IMR-90 (cell line): ENCODE measurements at regions not wholly inside any gene's neighbourhood (a gene's known extent, or its start where the extent isn't known, plus 50 kb on each side); places are given as distances from the start of the nearest gene placed in this dataset.

Experiments
- ATAC-seq: fragments of 200-7000 bp; cut with Tn5 transposase; 2 replicates; pipeline ENCODE4 v1.9.1; 2020; ENCODE audit warnings: low read depth, mild to moderate bottlenecking, moderate library complexity
- BruUV-seq: library from RNA; stranded (reverse); fragments of 400-500 nt; replicated peaks from 2 replicates; lab custom pipeline; 2021; lab: Mats Ljungman, UMichigan
- CTCF ChIA-PET: fragments of 300-600 bp; formaldehyde crosslinking; extraction: SDS; loops from one replicate; lab custom pipeline; 2021; ENCODE audit warnings: antibody characterized with exemption; lab: Yijun Ruan, JAX
- POLR2A ChIA-PET: fragments of 300-600 bp; sonication (Branson Sonifier 250); formaldehyde crosslinking; loops from one replicate; lab custom pipeline; 2022; ENCODE audit warnings: antibody characterized with exemption; ENCODE audit not compliant: unreplicated experiment; lab: Charles Lee
- DNase-seq: peaks from one replicate; pipeline ENCODE4 v3.0.0; 2013
- H2AFZ ChIP-seq: replicated peaks from 2 replicates; pipeline ENCODE3; 2013; ENCODE audit warnings: low read length, mild to moderate bottlenecking; ENCODE audit not compliant: poor library complexity
- H2AK5ac ChIP-seq: 2 replicates; pipeline ENCODE4 v1.6.1; 2013; ENCODE audit warnings: low read depth, low read length, inconsistent platforms
- H2AK9ac ChIP-seq: replicated peaks from 2 replicates; pipeline ENCODE3; 2013; ENCODE audit warnings: mild to moderate bottlenecking, low read depth, low read length, moderate library complexity; ENCODE audit not compliant: poor library complexity
- H2BK120ac ChIP-seq: 2 replicates; pipeline ENCODE4 v1.6.1; 2013; ENCODE audit warnings: low read depth, low read length, inconsistent platforms
- H2BK15ac ChIP-seq: 3 replicates; pipeline ENCODE4 v1.6.1; 2013; ENCODE audit warnings: low read depth, low read length, inconsistent platforms
- H2BK20ac ChIP-seq: 2 replicates; pipeline ENCODE4 v1.6.1; 2013; ENCODE audit warnings: low read depth, mild to moderate bottlenecking, inconsistent platforms, low read length, moderate library complexity
- H2BK5ac ChIP-seq: 2 replicates; pipeline ENCODE4 v1.6.1; 2013; ENCODE audit warnings: mild to moderate bottlenecking, low read depth, low read length, inconsistent platforms; ENCODE audit not compliant: poor library complexity, severe bottlenecking
- H3K14ac ChIP-seq: replicated peaks from 2 replicates; pipeline ENCODE4 v1.6.1; 2013; ENCODE audit warnings: low read depth, low read length, inconsistent platforms
- H3K18ac ChIP-seq: 2 replicates; pipeline ENCODE4 v1.6.1; 2013; ENCODE audit warnings: low read depth, low read length, control low read depth
- H3K23ac ChIP-seq: 2 replicates; pipeline ENCODE4 v1.6.1; 2013; ENCODE audit warnings: low read depth, low read length, inconsistent platforms
- H3K27ac ChIP-seq: 2 replicates; pipeline ENCODE4 v1.5.1; 2013; ENCODE audit warnings: mild to moderate bottlenecking, control low read depth, low read length; ENCODE audit not compliant: insufficient read depth
- H3K27me3 ChIP-seq: 2 replicates; pipeline ENCODE4 v1.6.1; 2013; ENCODE audit warnings: low read length; ENCODE audit not compliant: control insufficient read depth, insufficient read depth
- H3K36me3 ChIP-seq: 2 replicates; pipeline ENCODE4 v1.6.1; 2013; ENCODE audit warnings: low read length, mixed read lengths; ENCODE audit not compliant: control insufficient read depth, insufficient read depth
- H3K4ac ChIP-seq: 2 replicates; pipeline ENCODE4 v1.6.1; 2013; ENCODE audit warnings: low read depth, low read length, inconsistent platforms
- H3K4me1 ChIP-seq: 2 replicates; pipeline ENCODE4 v1.6.1; 2013; ENCODE audit warnings: low read length, mixed read lengths; ENCODE audit not compliant: control insufficient read depth, insufficient read depth
- H3K4me2 ChIP-seq: 2 replicates; pipeline ENCODE4 v1.6.1; 2013; ENCODE audit warnings: low read depth, mild to moderate bottlenecking, control low read depth, low read length, moderate library complexity
- H3K4me3 ChIP-seq: 2 replicates; pipeline ENCODE4 v1.5.1; 2013; ENCODE audit warnings: low read depth, mild to moderate bottlenecking, control low read depth, low read length, moderate library complexity; ENCODE audit not compliant: insufficient read depth
- H3K56ac ChIP-seq: 2 replicates; pipeline ENCODE4 v1.6.1; 2013; ENCODE audit warnings: low read length, inconsistent platforms; ENCODE audit not compliant: insufficient read depth; ENCODE audit errors: extremely low read depth
- H3K79me1 ChIP-seq, 2 experiments: 2 replicates each; pipeline ENCODE4 v1.6.1; 2013; ENCODE audit warnings: low read length in 2 of 2, inconsistent platforms in 1 of 2, low read depth in 1 of 2
- H3K9ac ChIP-seq: 2 replicates; pipeline ENCODE4 v1.6.1; 2013; ENCODE audit warnings: low read depth, low read length, control low read depth
- H3K9me1 ChIP-seq: 2 replicates; pipeline ENCODE4 v1.6.1; 2013; ENCODE audit warnings: low read length, inconsistent platforms; ENCODE audit not compliant: insufficient read depth
- H3K9me3 ChIP-seq: 2 replicates; pipeline ENCODE4 v1.6.1; 2013; ENCODE audit warnings: low read length; ENCODE audit not compliant: control insufficient read depth, insufficient read depth
- H4K20me1 ChIP-seq: 2 replicates; pipeline ENCODE4 v1.6.1; 2013; ENCODE audit warnings: low read length, inconsistent platforms; ENCODE audit not compliant: insufficient read depth
- H4K5ac ChIP-seq: 2 replicates; pipeline ENCODE4 v1.6.1; 2013; ENCODE audit warnings: mild to moderate bottlenecking, low read depth, low read length, control low read depth
- H4K8ac ChIP-seq, 2 experiments: 2 replicates each; pipeline ENCODE4 v1.6.1; 2013; ENCODE audit warnings: low read depth in 2 of 2, low read length in 2 of 2, control low read depth in 1 of 2, inconsistent platforms in 1 of 2
- H4K91ac ChIP-seq: 2 replicates; pipeline ENCODE4 v1.6.1; 2013; ENCODE audit warnings: low read depth, low read length, inconsistent platforms; ENCODE audit not compliant: insufficient read depth
- BHLHE40 ChIP-seq: fragments of 150-350 bp; IDR thresholded peaks from 2 replicates; pipeline ENCODE4 v1.6.1; 2016; ENCODE audit warnings: mild to moderate bottlenecking, low read depth, low read length
- CEBPB ChIP-seq: IDR thresholded peaks from 2 replicates; pipeline ENCODE4 v1.6.1; 2012; ENCODE audit warnings: low read depth, low read length, improper control_type of control experiment
- NFE2L2 ChIP-seq: fragments of 150-350 bp; IDR thresholded peaks from 2 replicates; pipeline ENCODE4 v1.6.1; 2016; ENCODE audit warnings: low read depth, mild to moderate bottlenecking, low read length
- RAD21 ChIP-seq: IDR thresholded peaks from 2 replicates; pipeline ENCODE4 v1.6.1; 2012; ENCODE audit warnings: low read length, improper control_type of control experiment
- RCOR1 ChIP-seq: IDR thresholded peaks from 2 replicates; pipeline ENCODE4 v1.6.1; 2012; ENCODE audit warnings: mild to moderate bottlenecking, low read length, improper control_type of control experiment; ENCODE audit not compliant: insufficient replicate concordance
- RFX5 ChIP-seq: IDR thresholded peaks from 2 replicates; pipeline ENCODE4 v1.8.0; 2012; ENCODE audit warnings: low read depth, mild to moderate bottlenecking, low read length, moderate library complexity
- SMC3 ChIP-seq: fragments of 150-350 bp; IDR thresholded peaks from 2 replicates; pipeline ENCODE4 v1.6.1; 2016; ENCODE audit warnings: low read depth, mild to moderate bottlenecking, antibody characterized with exemption, low read length, moderate library complexity
- USF2 ChIP-seq: fragments of 150-350 bp; IDR thresholded peaks from 2 replicates; pipeline ENCODE4 v1.6.1; 2017; ENCODE audit warnings: mild to moderate bottlenecking, antibody characterized with exemption, low read length, low read depth
- WGBS, 2 experiments: methylation state at CpG; one replicate each; pipeline versions ENCODE4 v1.1.5 to v1.1.7; 2013; ENCODE audit warnings: missing lambda C conversion rate in 2 of 2; ENCODE audit not compliant: insufficient read length in 1 of 2; ENCODE audit errors: extremely low coverage in 2 of 2; 5-methylcytosine and 5-hydroxymethylcytosine counted together
- dilution Hi-C: fragments of 300-500 bp; cut with HindIII; formaldehyde crosslinking; loops from one replicate; pipeline ENCODE4 v1.14.3; 2018; ENCODE audit warnings: low sequenced_read_pairs; ENCODE audit not compliant: unreplicated experiment
- in situ Hi-C: fragments of 300-500 bp; cut with MboI; formaldehyde crosslinking; loops from 3 replicates; pipeline ENCODE4 v1.14.3; 2019; ENCODE audit warnings: low sequenced_read_pairs, inconsistent platforms, mixed read lengths
- intact Hi-C: fragments of 100-400 bp; cut with micrococcal nuclease; formaldehyde crosslinking; loops from 2 replicates; pipeline ENCODE4 v1.10.0; 2022
- TF ChIP-seq, protein P1 (sequence below): conservative IDR thresholded peaks from 2 replicates; pipeline ENCODE4 v1.5.1; 2012; ENCODE audit warnings: mild to moderate bottlenecking, low read depth, low read length, improper control_type of control experiment

- Histone ChIP-seq H4K8ac (no peak overlapping the region), H4K20me1 (no peaks in the 10 kb centered on the region), H2BK20ac (no peak overlapping the region), H2BK15ac (no peak overlapping the region), H2AFZ (peak overlapping the region; percentile 14), H3K23ac (no peak overlapping the region), H3K4me2 (no peak overlapping the region; the same call in 1 of the 2 replicates), H2AK9ac (no peak overlapping the region), H3K9ac (no peak overlapping the region), H3K4ac (no peak overlapping the region), H3K27me3 (peaks cover 13% of the 10 kb centered on the region), H3K9me1 (no peaks in the 10 kb centered on the region), H3K27ac (no peak overlapping the region), H3K36me3 (no peaks in the 10 kb centered on the region), H3K14ac (no peak overlapping the region), H3K18ac (no peak overlapping the region), H3K4me1 (no peaks in the 10 kb centered on the region), H2AK5ac (no peak overlapping the region), H2BK120ac (no peak overlapping the region), H3K79me1 (no peaks in the 10 kb centered on the region), H2BK5ac (no peak overlapping the region), H4K91ac (no peak overlapping the region), H4K5ac (no peak overlapping the region), H3K56ac (no peak overlapping the region), H3K4me3 (no peak overlapping the region), H3K9me3 (no peaks in the 10 kb centered on the region)
- WGBS, 2 experiments: 60% methylated on average over 2 of the region's 4 CpGs; no CpG with 5 or more reads in 1 of the 2 experiments
- in situ Hi-C loops: no loop called here
- dilution Hi-C loops: no loop called here
- intact Hi-C loops: no loop called here
- ChIA-PET CTCF (no interaction called here), POLR2A (interaction anchor here (0.5 kb wide), 1 partner anchor 14 kb away, joined by 3 read pairs; no protein-coding TSS in a partner anchor)
- TF ChIP-seq RAD21 (no peak), CEBPB (no peak), NFE2L2 (no peak), RFX5 (no peak), RCOR1 (no peak), BHLHE40 (no peak), SMC3 (no peak), USF2 (no peak)
- TF ChIP-seq, protein P1, sequence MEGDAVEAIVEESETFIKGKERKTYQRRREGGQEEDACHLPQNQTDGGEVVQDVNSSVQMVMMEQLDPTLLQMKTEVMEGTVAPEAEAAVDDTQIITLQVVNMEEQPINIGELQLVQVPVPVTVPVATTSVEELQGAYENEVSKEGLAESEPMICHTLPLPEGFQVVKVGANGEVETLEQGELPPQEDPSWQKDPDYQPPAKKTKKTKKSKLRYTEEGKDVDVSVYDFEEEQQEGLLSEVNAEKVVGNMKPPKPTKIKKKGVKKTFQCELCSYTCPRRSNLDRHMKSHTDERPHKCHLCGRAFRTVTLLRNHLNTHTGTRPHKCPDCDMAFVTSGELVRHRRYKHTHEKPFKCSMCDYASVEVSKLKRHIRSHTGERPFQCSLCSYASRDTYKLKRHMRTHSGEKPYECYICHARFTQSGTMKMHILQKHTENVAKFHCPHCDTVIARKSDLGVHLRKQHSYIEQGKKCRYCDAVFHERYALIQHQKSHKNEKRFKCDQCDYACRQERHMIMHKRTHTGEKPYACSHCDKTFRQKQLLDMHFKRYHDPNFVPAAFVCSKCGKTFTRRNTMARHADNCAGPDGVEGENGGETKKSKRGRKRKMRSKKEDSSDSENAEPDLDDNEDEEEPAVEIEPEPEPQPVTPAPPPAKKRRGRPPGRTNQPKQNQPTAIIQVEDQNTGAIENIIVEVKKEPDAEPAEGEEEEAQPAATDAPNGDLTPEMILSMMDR: no peak
- BruUV-seq: no TSS peak
- ATAC-seq: no peak
- DNase-seq: no peak
These were observed 55.6 kb upstream of the KL start for GRCh38 chr13:32960626-32961025.
